Upper lobe of left lung (tissue), 4 donors: ENCODE measurements at regions not wholly inside any gene's neighbourhood (a gene's known extent, or its start where the extent isn't known, plus 50 kb on each side); places are given as distances from the start of the nearest gene placed in this dataset.

ENCODE experiments used
- EP300 ChIP-seq, 4 donors: sonication (generic); formaldehyde crosslinking; IDR thresholded peaks; one replicate each; pipeline ENCODE4 v1.5.1; 2017; ENCODE audit warnings: antibody characterized with exemption in 4 of 4, control low read depth in 2 of 4
- POLR2A ChIP-seq, 4 donors: fragments of 450-650 bp; IDR thresholded peaks; one replicate each; pipeline ENCODE4 v1.5.1; 2016 to 2017; ENCODE audit warnings: antibody characterized with exemption in 4 of 4, mild to moderate bottlenecking in 2 of 4
- POLR2AphosphoS5 ChIP-seq, 2 donors: sonication (generic); formaldehyde crosslinking; IDR thresholded peaks; one replicate each; pipeline ENCODE4 v1.5.1; 2017; ENCODE audit warnings: antibody characterized with exemption in 2 of 2
- TF ChIP-seq, protein P1 (sequence below), 6 experiments: fragments of 450-650 bp in 4 of 6; fragments of 200-600 bp in 2 of 6; sonication (generic) in 2 of 6; IDR thresholded peaks; one replicate each; pipeline ENCODE4 v1.5.1; 2016 to 2019; ENCODE audit warnings: antibody characterized with exemption in 6 of 6

GRCh38 chr1:100616121-100616621 is 78.2 kb downstream of the GPR88 start:
- TF ChIP-seq, protein P1, sequence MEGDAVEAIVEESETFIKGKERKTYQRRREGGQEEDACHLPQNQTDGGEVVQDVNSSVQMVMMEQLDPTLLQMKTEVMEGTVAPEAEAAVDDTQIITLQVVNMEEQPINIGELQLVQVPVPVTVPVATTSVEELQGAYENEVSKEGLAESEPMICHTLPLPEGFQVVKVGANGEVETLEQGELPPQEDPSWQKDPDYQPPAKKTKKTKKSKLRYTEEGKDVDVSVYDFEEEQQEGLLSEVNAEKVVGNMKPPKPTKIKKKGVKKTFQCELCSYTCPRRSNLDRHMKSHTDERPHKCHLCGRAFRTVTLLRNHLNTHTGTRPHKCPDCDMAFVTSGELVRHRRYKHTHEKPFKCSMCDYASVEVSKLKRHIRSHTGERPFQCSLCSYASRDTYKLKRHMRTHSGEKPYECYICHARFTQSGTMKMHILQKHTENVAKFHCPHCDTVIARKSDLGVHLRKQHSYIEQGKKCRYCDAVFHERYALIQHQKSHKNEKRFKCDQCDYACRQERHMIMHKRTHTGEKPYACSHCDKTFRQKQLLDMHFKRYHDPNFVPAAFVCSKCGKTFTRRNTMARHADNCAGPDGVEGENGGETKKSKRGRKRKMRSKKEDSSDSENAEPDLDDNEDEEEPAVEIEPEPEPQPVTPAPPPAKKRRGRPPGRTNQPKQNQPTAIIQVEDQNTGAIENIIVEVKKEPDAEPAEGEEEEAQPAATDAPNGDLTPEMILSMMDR (IDR thresholded peaks at IDR 0.05), result no peak
- TF ChIP-seq POLR2AphosphoS5 (IDR thresholded peaks at IDR 0.05) (no peak), POLR2A (IDR thresholded peaks at IDR 0.05) (no peak), EP300 (IDR thresholded peaks at IDR 0.05) (no peak)
